MG63 (cell line): ENCODE measurements at regions not wholly inside any gene's neighbourhood (a gene's known extent, or its start where the extent isn't known, plus 50 kb on each side); places are given as distances from the start of the nearest gene placed in this dataset.

Experiments
- DNase-seq: peaks from one replicate; pipeline ENCODE4 v3.0.0-alpha.2; 2020
- H3K27me3 ChIP-seq: fragments of 250-450 bp; sonication (Bioruptor Pico); 2 replicates; pipeline ENCODE4 v1.5.1; 2020; ENCODE audit warnings: mild to moderate bottlenecking, moderate library complexity
- H3K36me3 ChIP-seq: fragments of 250-450 bp; sonication (Bioruptor Pico); 2 replicates; pipeline ENCODE4 v1.5.1; 2020; ENCODE audit warnings: mild to moderate bottlenecking, moderate library complexity
- H3K4me3 ChIP-seq: fragments of 250-450 bp; sonication (Bioruptor Pico); 2 replicates; pipeline ENCODE4 v1.5.1; 2020; ENCODE audit warnings: mild to moderate bottlenecking, moderate library complexity
- H3K9me3 ChIP-seq: fragments of 250-450 bp; sonication (Bioruptor Pico); 2 replicates; pipeline ENCODE4 v1.5.1; 2020; ENCODE audit warnings: mild to moderate bottlenecking, moderate library complexity

DNA sequence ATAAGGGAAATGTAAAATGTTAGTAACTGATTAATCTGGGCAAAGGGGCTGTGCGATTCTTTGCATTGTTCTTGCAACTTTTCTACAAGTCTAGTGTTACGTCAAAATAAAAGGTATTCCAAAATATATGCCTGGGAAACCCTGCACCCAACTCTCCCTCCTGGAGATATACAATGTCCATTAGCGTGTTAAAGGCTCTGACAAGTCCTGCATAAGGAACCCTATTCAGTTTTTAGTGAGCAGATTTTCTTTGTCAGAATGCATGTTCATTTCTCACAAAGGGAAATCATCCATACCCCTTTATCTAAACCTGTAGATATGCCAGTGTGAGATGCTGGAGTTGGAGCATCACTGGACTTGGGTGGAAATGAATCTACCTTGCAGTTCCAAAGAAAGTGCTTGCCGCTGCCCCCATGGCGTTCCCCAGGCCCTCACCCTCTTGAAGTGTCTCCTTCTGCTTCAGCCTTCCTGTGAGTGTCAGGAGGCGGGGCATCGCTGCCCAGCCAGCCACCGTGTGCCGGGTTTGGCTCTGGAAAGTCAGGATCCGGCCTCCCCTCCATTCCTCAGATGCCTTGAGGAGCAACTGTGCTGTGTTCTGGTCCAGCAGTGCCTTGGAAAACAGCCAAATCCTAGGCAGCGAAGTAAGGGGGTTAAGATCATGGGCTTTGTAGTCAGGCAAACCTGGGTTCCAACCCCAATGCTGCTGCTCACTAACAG, 85.5 kb downstream of the RMI2 start:
- Histone ChIP-seq H3K27me3 (no peaks in the 10 kb centered on the region), H3K9me3 (0 out of 2 replicates have a peak, but pooled peaks cover 3% of the 10 kb centered on the region), H3K36me3 (no peaks in the 10 kb centered on the region), H3K4me3 (no peak overlapping the region)
- no peak for DNase-seq

DNA sequence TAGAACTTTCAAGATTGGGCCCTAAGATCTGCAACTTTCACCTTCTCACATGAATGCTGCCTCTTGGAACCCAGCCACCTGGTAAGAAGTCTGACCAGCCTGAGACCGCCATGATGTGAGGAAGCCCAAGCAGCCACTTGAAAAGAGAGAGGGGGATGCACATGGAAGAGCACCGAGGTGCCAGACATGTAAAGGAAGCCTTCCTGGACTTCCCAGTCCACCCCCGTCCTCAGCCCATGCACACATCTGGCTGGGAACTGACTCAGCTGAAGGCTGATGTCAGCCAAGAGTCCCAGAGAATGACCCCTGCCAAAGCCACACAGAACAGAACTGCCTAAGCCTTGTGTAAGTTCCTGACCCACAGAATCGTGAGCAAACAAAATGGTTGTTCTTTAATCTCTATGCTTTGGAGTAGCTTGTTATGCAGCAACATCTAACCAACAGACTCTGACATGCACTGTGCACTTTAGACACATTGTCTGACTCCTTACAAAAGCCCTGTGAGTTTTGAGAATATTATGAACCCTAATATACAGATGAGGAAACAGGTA, 86.7 kb downstream of the RMI2 start:
- H3K4me3 ChIP-seq: no peak overlapping the region
- no peaks in the 10 kb centered on the region for H3K27me3 ChIP-seq
- DNase-seq: peak; percentile 62
- H3K36me3 ChIP-seq: no peaks in the 10 kb centered on the region
- 0 out of 2 replicates have a peak, but pooled peaks cover 3% of the 10 kb centered on the region for H3K9me3 ChIP-seq

DNA sequence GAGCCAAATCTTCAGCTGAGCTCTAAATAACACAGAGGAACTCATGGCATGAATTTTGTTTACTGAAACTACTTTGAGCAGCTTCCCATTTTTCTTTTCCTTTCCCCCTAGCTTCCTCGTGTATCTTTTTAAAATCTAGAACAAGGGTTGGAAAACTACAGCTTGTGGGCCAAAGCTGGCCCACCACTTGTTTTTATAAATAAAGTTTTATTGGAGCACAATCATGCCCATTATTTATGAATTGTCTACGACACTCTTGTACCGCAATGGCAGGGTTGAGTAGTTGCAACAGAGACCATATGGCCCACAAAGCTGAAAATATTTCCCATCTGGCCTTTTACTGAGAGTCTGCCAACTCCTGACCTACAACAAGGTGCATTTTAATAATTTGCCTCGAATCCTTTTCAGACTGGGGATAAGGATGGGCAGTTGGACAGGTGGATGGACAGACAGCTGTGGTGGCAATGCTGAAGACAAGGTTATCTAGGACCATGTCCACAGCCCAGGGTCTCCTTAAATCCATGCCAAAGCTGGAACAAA, 87.7 kb downstream of the RMI2 start:
- Histone ChIP-seq H3K36me3 (no peaks in the 10 kb centered on the region), H3K9me3 (0 out of 2 replicates have a peak, but pooled peaks cover 3% of the 10 kb centered on the region), H3K27me3 (no peaks in the 10 kb centered on the region), H3K4me3 (no peak overlapping the region)
- no peak for DNase-seq

DNA sequence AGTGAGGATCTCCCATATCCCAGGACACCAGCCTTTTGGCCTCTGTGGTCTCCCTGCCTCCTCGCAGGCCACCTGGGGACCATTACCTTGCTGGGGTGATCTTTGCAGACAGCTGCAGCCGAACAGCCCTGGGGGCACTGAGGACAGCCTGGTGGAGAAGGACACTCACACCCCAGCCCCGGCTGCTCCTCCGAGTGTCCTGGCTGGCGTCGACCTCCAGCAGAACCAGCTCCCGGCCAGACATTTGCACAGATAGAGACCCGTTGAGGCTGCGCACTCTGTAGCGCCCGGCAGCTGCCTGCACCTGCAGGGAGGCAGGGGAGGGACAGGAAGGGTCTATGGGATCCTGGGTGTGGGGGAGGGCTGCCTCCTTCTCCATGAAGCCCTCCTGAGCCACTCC, 90.3 kb downstream of the RMI2 start:
- no peaks in the 10 kb centered on the region for H3K36me3 ChIP-seq
- DNase-seq: no peak
- H3K4me3 ChIP-seq: no peak overlapping the region
- no peaks in the 10 kb centered on the region for H3K27me3 ChIP-seq
- H3K9me3 ChIP-seq: peaks cover 8% of the 10 kb centered on the region; the same call in 1 of the 2 replicates

DNA sequence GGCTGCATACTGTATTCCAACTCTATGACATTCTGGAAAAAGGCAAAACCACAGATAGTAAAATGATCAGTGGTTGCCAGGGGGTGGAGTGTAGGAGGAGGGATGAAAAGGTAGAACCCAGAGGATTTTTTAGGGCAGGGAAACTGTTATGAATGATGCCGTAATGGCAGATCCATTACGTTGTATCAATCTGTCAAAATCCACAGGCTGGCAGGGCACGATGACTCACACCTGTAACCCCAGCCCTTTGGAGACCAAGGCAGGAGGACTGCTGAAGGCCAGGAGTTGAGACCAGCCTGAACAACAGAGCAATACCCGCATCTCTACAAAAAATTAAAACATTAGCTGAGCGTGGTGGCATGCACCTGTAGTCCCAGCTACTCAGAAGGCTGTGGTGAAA, 91.8 kb downstream of the RMI2 start:
- Histone ChIP-seq H3K36me3 (no peaks in the 10 kb centered on the region), H3K9me3 (peaks cover 7% of the 10 kb centered on the region; the same call in 1 of the 2 replicates), H3K27me3 (no peaks in the 10 kb centered on the region), H3K4me3 (no peak overlapping the region)
- DNase-seq: no peak

DNA sequence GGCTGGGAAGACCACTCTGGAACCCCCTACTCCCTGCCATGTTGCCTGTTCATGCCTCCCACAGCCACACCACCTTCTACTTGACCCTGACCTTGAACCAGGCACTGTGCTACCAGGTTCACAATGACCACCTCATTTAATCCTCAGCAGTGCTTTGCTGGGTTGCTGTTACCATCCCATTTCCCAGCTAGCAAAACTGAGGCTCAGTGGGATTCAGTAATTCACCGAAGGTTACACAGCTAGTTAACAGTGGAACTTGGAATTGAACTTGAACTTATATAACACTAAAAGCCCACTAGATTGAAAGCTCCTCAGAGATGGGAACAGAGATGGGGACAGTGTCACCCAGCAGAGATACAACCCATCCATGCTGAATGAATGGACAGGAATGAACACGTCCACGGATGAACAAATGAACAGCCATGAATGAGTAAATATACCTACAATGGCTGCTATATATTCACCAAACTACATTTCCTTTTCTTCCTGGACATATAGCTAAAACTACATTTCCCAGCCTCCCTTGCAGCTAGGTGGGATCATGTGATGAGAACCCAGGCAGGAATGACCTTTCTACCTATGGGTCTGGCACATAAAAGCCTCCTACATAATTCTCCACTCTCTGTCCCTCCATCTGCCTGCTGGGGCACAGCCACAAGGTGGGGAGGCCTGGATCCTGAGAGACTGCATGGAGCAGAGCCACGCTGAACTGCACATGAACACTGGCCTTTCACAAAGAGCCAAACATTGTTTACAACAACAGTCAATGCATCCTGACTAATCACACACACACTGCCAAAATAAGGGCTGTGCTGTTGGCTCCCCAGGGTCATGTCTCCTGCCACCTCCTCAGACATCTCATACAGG, 94.8 kb downstream of the RMI2 start:
- no peaks in the 10 kb centered on the region for H3K36me3 ChIP-seq
- H3K4me3 ChIP-seq: no peak overlapping the region
- H3K27me3 ChIP-seq: no peaks in the 10 kb centered on the region
- peaks cover 7% of the 10 kb centered on the region; the same call in 1 of the 2 replicates for H3K9me3 ChIP-seq
- DNase-seq: no peak

DNA sequence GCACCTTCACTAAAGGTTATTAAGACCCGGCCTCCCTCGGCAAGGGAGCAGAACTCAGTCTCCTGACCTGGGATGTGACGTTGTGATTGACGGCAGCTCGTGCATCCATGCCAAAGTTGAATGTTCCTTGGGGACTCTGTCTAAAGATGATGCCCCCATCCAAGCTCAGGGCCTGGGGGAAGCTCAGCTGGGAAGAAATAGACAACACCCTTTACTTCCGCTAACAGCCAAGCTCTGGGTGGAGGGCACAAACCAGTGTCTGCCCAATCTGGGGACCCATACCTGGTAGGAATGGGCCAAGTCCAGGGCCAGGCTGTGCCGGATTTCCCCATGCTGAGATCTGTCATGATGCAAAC, 95.4 kb downstream of the RMI2 start:
- Histone ChIP-seq H3K4me3 (no peak overlapping the region), H3K9me3 (peaks cover 7% of the 10 kb centered on the region; the same call in 1 of the 2 replicates), H3K27me3 (no peaks in the 10 kb centered on the region), H3K36me3 (no peaks in the 10 kb centered on the region)
- no peak for DNase-seq

DNA sequence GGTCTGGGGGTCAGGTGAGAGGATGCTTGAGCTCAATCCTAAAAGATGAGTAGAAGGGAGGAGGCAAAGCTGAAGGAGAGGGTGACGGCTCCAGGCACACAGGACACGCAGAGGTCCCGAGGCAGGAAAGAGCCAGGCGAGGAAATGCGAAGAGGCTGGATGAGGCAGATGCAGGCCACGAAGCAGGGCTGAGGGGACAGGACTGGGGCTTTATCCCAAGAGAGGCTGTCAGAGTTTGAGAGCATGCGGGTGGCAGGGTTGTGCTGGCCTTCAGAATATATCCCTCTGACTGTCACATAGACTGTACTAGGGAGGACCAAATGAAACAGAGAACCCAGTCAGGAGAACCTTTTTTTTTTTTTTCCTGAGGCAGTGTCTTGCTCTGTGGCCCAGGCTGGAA, 100.2 kb downstream of the RMI2 start:
- Histone ChIP-seq H3K9me3 (0 out of 2 replicates have a peak, but pooled peaks cover 2% of the 10 kb centered on the region), H3K4me3 (no peak overlapping the region), H3K36me3 (no peaks in the 10 kb centered on the region), H3K27me3 (no peaks in the 10 kb centered on the region)
- DNase-seq: no peak

DNA sequence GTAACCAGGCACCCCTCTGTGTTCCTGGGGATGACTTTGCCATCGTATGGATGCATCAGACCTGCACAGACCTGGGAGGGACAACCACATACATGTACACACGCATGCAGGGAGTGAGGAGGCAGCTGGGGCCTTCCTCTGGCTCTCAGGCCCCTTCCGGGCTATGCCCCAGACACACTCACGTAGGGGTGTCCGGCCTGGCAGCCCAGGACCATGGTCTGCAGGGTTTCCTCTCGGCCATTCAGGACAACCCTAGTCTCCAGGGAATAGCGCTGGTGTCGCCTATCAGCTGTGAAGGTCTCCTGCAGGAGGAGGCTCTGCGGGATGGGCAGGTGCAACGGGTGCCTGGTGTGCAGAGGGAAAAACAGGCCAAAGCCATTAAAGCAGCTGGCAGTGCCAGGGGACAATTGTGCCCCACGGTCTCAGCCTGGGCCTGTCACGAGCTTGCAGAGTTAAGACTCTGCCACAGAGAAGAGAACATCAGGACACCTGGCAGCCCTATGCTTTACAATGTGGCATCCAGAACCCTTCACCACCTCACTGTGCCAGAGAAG, 101.4 kb downstream of the RMI2 start:
- Histone ChIP-seq H3K36me3 (no peaks in the 10 kb centered on the region), H3K4me3 (no peak overlapping the region), H3K27me3 (no peaks in the 10 kb centered on the region), H3K9me3 (no peaks in the 10 kb centered on the region)
- DNase-seq: no peak

DNA sequence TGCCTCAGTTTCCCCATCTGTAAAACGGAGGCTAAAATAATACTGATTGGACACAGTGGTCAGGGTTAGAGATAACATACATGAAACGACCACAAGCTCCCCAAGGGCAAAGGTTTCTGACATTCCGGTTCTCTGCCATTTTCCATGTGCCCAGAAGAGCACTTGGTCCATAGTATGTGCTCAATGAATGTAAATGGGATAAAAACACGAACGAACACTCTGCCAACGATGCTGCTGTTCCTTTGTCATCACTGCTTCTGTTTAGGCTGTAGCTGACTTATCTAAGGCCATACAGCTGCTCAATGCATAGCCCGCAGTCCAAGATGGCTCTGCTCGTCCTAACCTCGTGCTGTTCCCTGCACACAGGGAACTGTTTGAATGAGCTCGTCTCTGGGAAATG, 102.0 kb downstream of the RMI2 start:
- no peak overlapping the region for H3K4me3 ChIP-seq
- no peaks in the 10 kb centered on the region for H3K9me3 ChIP-seq
- H3K36me3 ChIP-seq: no peaks in the 10 kb centered on the region
- no peak for DNase-seq
- no peaks in the 10 kb centered on the region for H3K27me3 ChIP-seq

DNA sequence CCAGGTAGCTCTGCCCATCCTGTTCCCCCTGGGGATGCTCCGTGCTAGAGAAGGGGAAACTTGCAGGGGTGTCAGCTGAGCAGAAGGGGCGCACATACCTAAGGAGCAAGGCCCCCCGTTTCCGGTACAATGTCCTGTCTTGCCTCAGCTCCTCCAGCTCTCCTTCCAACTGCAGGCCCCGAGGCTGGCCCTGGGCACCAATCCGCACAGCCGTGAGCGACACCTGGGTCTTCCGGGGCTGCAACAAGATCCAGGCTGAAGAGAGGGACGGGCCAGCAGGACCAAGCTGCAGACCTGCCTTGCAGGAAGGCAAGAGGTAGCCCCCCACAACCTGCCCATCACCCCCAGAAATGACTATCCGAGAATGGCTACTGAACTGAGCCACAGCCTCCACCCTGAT, 102.6 kb downstream of the RMI2 start:
- no peaks in the 10 kb centered on the region for H3K36me3 ChIP-seq
- no peak for DNase-seq
- no peaks in the 10 kb centered on the region for H3K9me3 ChIP-seq
- no peaks in the 10 kb centered on the region for H3K27me3 ChIP-seq
- no peak overlapping the region for H3K4me3 ChIP-seq

DNA sequence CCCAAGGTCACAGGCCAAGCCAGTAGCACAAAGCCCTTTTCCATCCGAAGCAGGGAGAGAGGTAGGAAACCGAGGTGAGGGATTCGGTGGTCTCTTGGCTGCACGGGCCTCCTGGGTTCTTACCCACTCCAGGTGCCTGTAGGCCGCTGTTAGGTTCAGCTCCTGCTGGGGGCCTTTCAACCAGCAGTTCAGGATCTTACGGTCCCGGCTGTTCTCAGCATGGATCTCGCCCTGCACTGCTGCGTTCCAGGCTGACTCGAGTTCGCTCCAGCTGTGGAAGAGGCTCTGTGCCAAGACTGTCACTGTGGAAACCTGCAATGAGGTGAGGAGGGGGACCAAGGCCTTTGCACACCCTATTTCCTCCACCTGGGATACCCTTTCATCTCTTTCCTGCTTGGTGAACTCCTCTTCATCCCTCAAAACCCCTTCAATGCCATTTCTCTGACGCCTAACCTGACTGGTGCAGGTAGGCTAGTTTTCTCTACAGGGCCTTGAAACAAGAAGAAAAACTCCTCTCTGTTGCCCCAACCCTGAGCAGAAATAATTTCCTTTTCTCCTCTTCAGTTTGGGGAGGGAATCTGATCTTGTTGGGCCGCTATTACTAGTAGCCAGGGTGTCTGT, 103.6 kb downstream of the RMI2 start:
- no peak for DNase-seq
- H3K4me3 ChIP-seq: no peak overlapping the region

DNA sequence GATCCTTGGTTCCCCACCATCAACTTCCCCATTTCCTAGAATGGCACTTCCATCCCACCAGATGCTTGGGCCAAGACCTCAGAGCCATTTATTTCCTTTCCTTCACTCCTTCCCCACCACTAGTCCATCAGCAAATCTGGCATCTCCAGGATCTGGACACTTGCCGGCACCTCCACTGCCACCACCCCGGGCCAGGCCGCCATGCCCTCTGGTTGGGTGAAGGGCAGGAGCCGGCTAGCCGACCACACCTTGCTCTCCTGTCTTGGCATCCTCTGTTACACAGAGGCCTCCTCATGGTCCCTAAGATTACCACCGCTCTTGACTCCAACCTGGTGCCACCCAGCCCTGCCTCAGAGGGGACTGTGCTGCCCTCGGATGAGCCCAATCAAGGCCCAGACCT, 104.5 kb downstream of the RMI2 start:
- no peak for DNase-seq
- Histone ChIP-seq H3K4me3 (no peak overlapping the region), H3K9me3 (no peaks in the 10 kb centered on the region), H3K27me3 (no peaks in the 10 kb centered on the region), H3K36me3 (no peaks in the 10 kb centered on the region)

More for the DNA sequence above, 103.6 kb downstream of the RMI2 start:
- no peaks in the 10 kb centered on the region for H3K9me3 ChIP-seq
- H3K36me3 ChIP-seq: no peaks in the 10 kb centered on the region
- no peaks in the 10 kb centered on the region for H3K27me3 ChIP-seq

DNA sequence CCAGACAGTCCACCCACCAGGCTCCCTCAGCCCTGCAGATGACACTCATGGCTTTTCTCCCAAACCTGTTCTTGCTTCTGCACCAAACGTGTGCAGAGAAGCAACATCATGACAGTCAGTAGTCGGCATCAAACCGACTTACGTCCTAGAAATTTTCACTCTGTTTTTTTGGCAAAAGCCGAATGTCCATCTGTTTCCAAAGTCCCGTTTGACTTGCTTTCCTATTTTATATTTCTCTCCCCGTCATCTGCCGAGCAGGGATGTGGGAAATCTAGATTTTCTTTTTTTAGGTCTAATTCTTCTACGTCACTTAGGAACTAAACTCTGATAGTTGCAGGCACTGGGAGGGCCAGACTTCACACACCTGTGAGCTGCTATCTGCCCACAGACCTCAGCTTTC, 104.9 kb downstream of the RMI2 start:
- Histone ChIP-seq H3K27me3 (no peaks in the 10 kb centered on the region), H3K36me3 (no peaks in the 10 kb centered on the region), H3K4me3 (no peak overlapping the region), H3K9me3 (no peaks in the 10 kb centered on the region)
- no peak for DNase-seq

DNA sequence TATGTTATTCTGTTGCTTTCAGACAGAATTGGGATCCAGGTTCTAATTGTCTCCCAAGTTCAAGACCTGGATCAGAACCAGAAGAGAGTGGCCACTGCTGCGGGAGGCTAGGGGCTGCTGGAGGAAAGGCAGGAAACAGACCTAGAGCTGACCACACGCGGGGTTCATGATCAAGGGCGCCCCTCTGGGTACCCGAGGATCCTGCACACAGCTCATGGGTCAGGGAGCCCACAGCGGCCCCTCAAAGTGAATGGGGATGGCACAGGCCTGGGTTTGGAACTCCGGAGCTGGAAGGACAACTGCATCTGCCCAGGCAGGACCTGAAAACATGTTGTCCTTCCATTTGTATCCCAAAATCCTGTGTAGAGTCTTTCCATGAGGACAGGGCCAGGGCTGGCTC, 107.0 kb downstream of the RMI2 start:
- no peak for DNase-seq
- H3K36me3 ChIP-seq: no peaks in the 10 kb centered on the region
- H3K4me3 ChIP-seq: no peak overlapping the region
- no peaks in the 10 kb centered on the region for H3K9me3 ChIP-seq
- no peaks in the 10 kb centered on the region for H3K27me3 ChIP-seq

DNA sequence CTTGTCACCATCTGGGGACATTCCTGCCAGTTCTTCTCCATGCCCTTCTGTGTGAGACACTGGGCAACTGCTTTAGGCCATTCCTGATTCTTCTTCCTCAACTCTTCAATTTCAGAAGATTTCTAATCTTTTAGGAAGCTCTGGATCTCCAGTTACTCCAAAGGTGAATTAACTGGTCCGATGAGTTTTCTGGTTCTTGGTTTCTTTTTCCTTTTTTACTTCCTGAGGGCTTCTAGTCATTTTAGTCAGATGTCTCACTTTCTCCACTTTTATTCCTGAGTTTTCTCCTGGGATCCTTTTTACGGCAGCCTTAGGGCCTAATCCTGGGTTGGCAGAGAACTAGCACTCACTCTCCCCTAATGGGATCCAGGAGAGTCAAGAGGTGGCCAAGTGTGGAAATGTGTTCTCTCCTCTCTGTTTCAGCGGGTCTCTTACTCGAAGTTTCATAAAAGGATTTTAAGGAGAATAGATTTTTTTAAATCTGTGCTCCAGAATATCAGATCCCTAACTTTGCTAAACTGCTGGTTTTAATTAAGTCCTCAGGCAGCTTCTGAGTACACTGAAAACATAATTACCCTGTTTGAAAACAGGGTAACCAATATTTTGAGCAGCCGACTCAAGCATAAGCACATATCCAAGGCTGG, 107.6 kb downstream of the RMI2 start:
- DNase-seq: no peak
- Histone ChIP-seq H3K36me3 (no peaks in the 10 kb centered on the region), H3K27me3 (no peaks in the 10 kb centered on the region), H3K4me3 (no peak overlapping the region), H3K9me3 (no peaks in the 10 kb centered on the region)
